Breast epithelium (tissue), 4 donors: ENCODE measurements at regions not wholly inside any gene's neighbourhood (a gene's known extent, or its start where the extent isn't known, plus 50 kb on each side); places are given as distances from the start of the nearest gene placed in this dataset.

Experiments
- DNase-seq, 2 donors: peaks; one replicate each; pipeline ENCODE4 v3.0.0-alpha.2; 2019; ENCODE audit warnings: low spot score in 2 of 2
- H3K27ac ChIP-seq, 2 donors: fragments of 200-600 bp; sonication (generic) in 1 of 2; one replicate each; pipeline ENCODE4 v1.5.1; 2016 to 2019; ENCODE audit warnings: mild to moderate bottlenecking in 1 of 2
- H3K27me3 ChIP-seq, 2 donors: fragments of 200-600 bp; sonication (generic) in 1 of 2; one replicate each; pipeline versions ENCODE4 v1.5.1 to v1.6.0; 2017 to 2019; ENCODE audit warnings: control low read depth in 1 of 2, mild to moderate bottlenecking in 1 of 2
- H3K36me3 ChIP-seq: fragments of 200-600 bp; one replicate; pipeline ENCODE4 v1.5.1; 2019
- H3K4me1 ChIP-seq, 2 donors: fragments of 200-600 bp; sonication (generic); one replicate each; pipeline ENCODE4 v1.5.1; 2016 to 2019; ENCODE audit warnings: control low read depth in 1 of 2
- H3K4me3 ChIP-seq, 3 donors: fragments of 200-600 bp; sonication (generic); 1 replicate in 2 of 3; 2 replicates in 1 of 3; pipeline ENCODE4 v1.5.1; 2016 to 2019; ENCODE audit warnings: mild to moderate bottlenecking in 3 of 3, moderate library complexity in 2 of 3
- H3K9me3 ChIP-seq, 2 donors: fragments of 200-600 bp; sonication (generic) in 1 of 2; one replicate each; pipeline ENCODE4 v1.5.1; 2016 to 2019; ENCODE audit warnings: control low read depth in 1 of 2
- CTCF ChIP-seq, 3 donors: fragments of 450-650 bp; IDR thresholded peaks; one replicate each; pipeline ENCODE4 v1.5.1; 2016 to 2017; ENCODE audit warnings: antibody characterized with exemption in 3 of 3, mild to moderate bottlenecking in 3 of 3, moderate library complexity in 3 of 3
- POLR2A ChIP-seq: fragments of 450-650 bp; IDR thresholded peaks from one replicate; pipeline ENCODE4 v1.6.1; 2016; ENCODE audit warnings: antibody characterized with exemption, mild to moderate bottlenecking, moderate library complexity
- POLR2AphosphoS5 ChIP-seq, 3 donors: sonication (generic); formaldehyde crosslinking; IDR thresholded peaks; one replicate each; pipeline ENCODE4 v1.6.1; 2017; ENCODE audit warnings: antibody characterized with exemption in 3 of 3
- intact Hi-C: fragments of 100-400 bp; cut with DNase I; formaldehyde crosslinking; loops from one replicate; pipeline ENCODE4 v1.15.1; 2023; ENCODE audit warnings: low total_unique reads

- intact Hi-C loops, result no loop called here
- H3K9me3 ChIP-seq, result no peaks in the 10 kb centered on the region
- TF ChIP-seq POLR2AphosphoS5 (IDR thresholded peaks at IDR 0.05) (no peak), CTCF (IDR thresholded peaks at IDR 0.05) (no peak)
- no peaks in the 10 kb centered on the region for H3K27me3 ChIP-seq
- H3K36me3 ChIP-seq, result no peaks in the 10 kb centered on the region
- no peaks in the 10 kb centered on the region for H3K4me1 ChIP-seq
- no peak overlapping the region for H3K27ac ChIP-seq
- no peak overlapping the region for H3K4me3 ChIP-seq
- DNase-seq, result no peak
Measured at GRCh38 chr10:90575125-90575524, 282.7 kb downstream of the HTR7 start.

- intact Hi-C loops, result no loop called here
Measured at GRCh38 chr10:90577569-90577968, 280.3 kb downstream of the HTR7 start.

GRCh38 chr10:90579602-90580242 lies 278.1 kb downstream of the HTR7 start:
- no peak overlapping the region for H3K4me3 ChIP-seq
- no peaks in the 10 kb centered on the region for H3K9me3 ChIP-seq
- H3K36me3 ChIP-seq, result no peaks in the 10 kb centered on the region
- no peak for DNase-seq
- TF ChIP-seq POLR2AphosphoS5 (IDR thresholded peaks at IDR 0.05), result no peak
- no peak for TF ChIP-seq CTCF (IDR thresholded peaks at IDR 0.05)
- no peak for TF ChIP-seq POLR2A
- H3K27me3 ChIP-seq, result no peaks in the 10 kb centered on the region
- intact Hi-C loops, result no loop called here
- no peaks in the 10 kb centered on the region for H3K4me1 ChIP-seq
- no peak overlapping the region for H3K27ac ChIP-seq

More at GRCh38 chr10:90577569-90577968, 280.3 kb downstream of the HTR7 start:
- H3K4me3 ChIP-seq, result no peak overlapping the region
- DNase-seq, result no peak
- no peak overlapping the region for H3K27ac ChIP-seq
- no peak for TF ChIP-seq POLR2A
- TF ChIP-seq POLR2AphosphoS5 (IDR thresholded peaks at IDR 0.05), result no peak
- no peak for TF ChIP-seq CTCF (IDR thresholded peaks at IDR 0.05)
- H3K36me3 ChIP-seq, result no peaks in the 10 kb centered on the region
- no peaks in the 10 kb centered on the region for H3K9me3 ChIP-seq
- H3K4me1 ChIP-seq, result no peaks in the 10 kb centered on the region
- no peaks in the 10 kb centered on the region for H3K27me3 ChIP-seq

- intact Hi-C loops, result no loop called here
- DNase-seq, result no peak
- no peaks in the 10 kb centered on the region for H3K27me3 ChIP-seq
- no peak overlapping the region for H3K27ac ChIP-seq
- TF ChIP-seq POLR2AphosphoS5 (IDR thresholded peaks at IDR 0.05), result no peak
- no peak for TF ChIP-seq CTCF (IDR thresholded peaks at IDR 0.05)
- TF ChIP-seq POLR2A, result no peak
- no peaks in the 10 kb centered on the region for H3K9me3 ChIP-seq
- H3K4me3 ChIP-seq, result no peak overlapping the region
- no peaks in the 10 kb centered on the region for H3K4me1 ChIP-seq
- H3K36me3 ChIP-seq, result no peaks in the 10 kb centered on the region
Measured at GRCh38 chr10:90583416-90583815, 274.4 kb downstream of the HTR7 start.

- no peak for DNase-seq
- Histone ChIP-seq H3K27ac (no peak overlapping the region), H3K4me3 (no peak overlapping the region), H3K27me3 (no peaks in the 10 kb centered on the region), H3K9me3 (no peaks in the 10 kb centered on the region), H3K36me3 (no peaks in the 10 kb centered on the region), H3K4me1 (no peaks in the 10 kb centered on the region)
- TF ChIP-seq POLR2A (no peak), CTCF (IDR thresholded peaks at IDR 0.05) (no peak), POLR2AphosphoS5 (IDR thresholded peaks at IDR 0.05) (no peak)
- intact Hi-C loops, result no loop called here
Measured at GRCh38 chr10:90587081-90587491, 270.8 kb downstream of the HTR7 start.
